ENCODE measurements at regions not wholly inside any gene's neighbourhood (a gene's known extent, or its start where the extent isn't known, plus 50 kb on each side); places are given as distances from the start of the nearest gene placed in this dataset.

DNA sequence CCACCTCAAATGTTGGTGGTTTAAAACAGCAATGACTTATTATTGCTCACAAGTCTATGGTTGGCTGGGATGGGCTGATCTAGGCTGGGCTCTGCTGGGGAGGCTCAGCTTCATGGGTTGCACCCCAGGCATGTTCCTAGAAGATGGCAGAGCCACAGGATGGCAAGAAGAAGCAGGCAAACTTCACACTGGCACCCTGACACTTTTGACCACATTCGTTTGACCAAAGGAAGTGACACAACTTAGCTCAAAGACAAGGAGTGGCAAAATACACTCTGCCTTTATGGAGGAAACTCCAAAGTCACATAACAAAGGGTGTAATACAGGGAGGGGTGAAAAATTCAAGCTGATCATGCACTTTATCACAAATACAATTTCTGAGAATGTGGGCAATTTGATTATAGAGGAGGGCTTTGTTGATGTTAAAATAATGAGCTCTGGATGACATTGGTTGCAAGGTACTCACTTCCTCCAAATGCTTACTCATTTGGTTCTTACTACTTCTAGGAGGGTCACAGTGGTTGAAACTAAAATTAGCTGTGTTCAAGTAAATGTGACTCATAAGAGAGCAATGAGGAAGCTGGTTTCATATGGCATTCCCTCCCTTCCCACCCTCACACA, 249.2 kb upstream of the RPS6KA3 start:
- no peak for TF ChIP-seq POLR2A (IDR thresholded peaks at IDR 0.05; ENCODE audit: borderline replicate concordance, extremely low read depth, insufficient read depth, insufficient read length)
- TF ChIP-seq, protein P1, sequence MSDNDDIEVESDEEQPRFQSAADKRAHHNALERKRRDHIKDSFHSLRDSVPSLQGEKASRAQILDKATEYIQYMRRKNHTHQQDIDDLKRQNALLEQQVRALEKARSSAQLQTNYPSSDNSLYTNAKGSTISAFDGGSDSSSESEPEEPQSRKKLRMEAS (IDR thresholded peaks at IDR 0.05): 0 out of 2 replicates have a peak, but pooled peaks have one; percentile 43
- 0 out of 2 replicates have a peak, but pooled peaks have one; percentile 32 for TF ChIP-seq POLR2AphosphoS5 (IDR thresholded peaks at IDR 0.05; ENCODE audit: low read depth, low read length)
